ENCODE measurements at regions not wholly inside any gene's neighbourhood (a gene's known extent, or its start where the extent isn't known, plus 50 kb on each side); places are given as distances from the start of the nearest gene placed in this dataset.

DNA sequence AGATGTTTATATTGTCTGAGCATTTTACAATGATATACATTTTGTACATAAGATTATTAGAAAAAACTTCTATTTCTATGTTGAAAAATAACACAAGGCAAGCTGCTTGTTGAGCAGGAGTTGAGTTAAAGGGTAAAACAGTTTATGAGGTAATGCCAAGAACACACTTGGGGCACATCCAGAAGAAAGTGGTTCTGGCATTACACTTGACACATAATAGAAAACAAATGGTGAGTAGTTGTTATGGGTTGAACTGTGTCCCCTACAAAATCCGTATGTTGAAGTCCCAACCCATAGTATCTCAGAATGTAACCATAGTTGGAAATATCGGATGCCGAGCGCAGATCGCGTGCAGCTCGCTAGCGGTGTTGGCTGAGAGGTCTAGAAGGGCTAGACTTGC, 354.3 kb upstream of the GOT2 start:
- no peak for TF ChIP-seq CTCF (conservative IDR thresholded peaks at IDR 0.05)
- TF ChIP-seq ZFX (IDR thresholded peaks at IDR 0.05) = no peak
